Upper lobe of left lung (tissue), 6 donors: ENCODE measurements at regions not wholly inside any gene's neighbourhood (a gene's known extent, or its start where the extent isn't known, plus 50 kb on each side); places are given as distances from the start of the nearest gene placed in this dataset.
"Not testable (repeated sequence)": the region's sequence is repeated elsewhere in the genome, so short reads cannot be mapped to it uniquely, and the experiment has no call there.

Experiments
- ATAC-seq, 2 donors: fragments of 200-7000 bp; cut with Tn5 transposase; one replicate each; pipeline ENCODE4 v1.9.1; 2022; ENCODE audit warnings: mild to moderate bottlenecking in 2 of 2, moderate library complexity in 2 of 2; ENCODE audit not compliant: low FRiP score in 2 of 2
- DNase-seq, 2 donors: peaks; one replicate each; pipeline ENCODE4 v3.0.0-alpha.2; 2019 to 2020
- H3K27ac ChIP-seq, 4 donors: fragments of 200-600 bp; sonication (generic); one replicate each; pipeline ENCODE4 v1.5.1; 2016 to 2019
- H3K27me3 ChIP-seq, 4 donors: fragments of 200-600 bp; sonication (generic); one replicate each; pipeline ENCODE4 v1.5.1; 2017 to 2019
- H3K36me3 ChIP-seq, 4 donors: fragments of 200-600 bp; sonication (generic); one replicate each; pipeline ENCODE4 v1.5.1; 2016 to 2019
- H3K4me1 ChIP-seq, 4 donors: fragments of 200-600 bp; sonication (generic); one replicate each; pipeline ENCODE4 v1.5.1; 2018 to 2019
- H3K4me3 ChIP-seq, 4 donors: fragments of 200-600 bp; sonication (generic); one replicate each; pipeline ENCODE4 v1.5.1; 2017 to 2019; ENCODE audit warnings: mild to moderate bottlenecking in 2 of 4, moderate library complexity in 1 of 4
- H3K9me3 ChIP-seq, 4 donors: fragments of 200-600 bp; sonication (generic); one replicate each; pipeline ENCODE4 v1.5.1; 2018 to 2019
- CTCF ChIP-seq, 6 experiments: fragments of 450-650 bp in 4 of 6; fragments of 200-600 bp in 2 of 6; sonication (generic) in 2 of 6; IDR thresholded peaks; one replicate each; pipeline ENCODE4 v1.5.1; 2016 to 2019; ENCODE audit warnings: antibody characterized with exemption in 6 of 6
- EP300 ChIP-seq, 4 donors: sonication (generic); formaldehyde crosslinking; IDR thresholded peaks; one replicate each; pipeline ENCODE4 v1.5.1; 2017; ENCODE audit warnings: antibody characterized with exemption in 4 of 4, control low read depth in 2 of 4
- POLR2A ChIP-seq, 4 donors: fragments of 450-650 bp; IDR thresholded peaks; one replicate each; pipeline ENCODE4 v1.5.1; 2016 to 2017; ENCODE audit warnings: antibody characterized with exemption in 4 of 4, mild to moderate bottlenecking in 2 of 4
- POLR2AphosphoS5 ChIP-seq, 2 donors: sonication (generic); formaldehyde crosslinking; IDR thresholded peaks; one replicate each; pipeline ENCODE4 v1.5.1; 2017; ENCODE audit warnings: antibody characterized with exemption in 2 of 2
- whole genome bisulfite sequencing, 2 donors: methylation state at CpG; one replicate each; pipeline ENCODE4 v1.1.5; 2017 to 2018; 5-methylcytosine and 5-hydroxymethylcytosine counted together
- donor health status: DM: no; HTN: no; CAD: no; lungs with moderate emphysema.
- donor health status: DM: no; HTN: yes; CAD: no; lungs with severe emphysema.

- ATAC-seq (peak in 1 of 2 donors; percentile 16), DNase-seq (no peak)
- H3K27me3 ChIP-seq: no peaks in the 10 kb centered on the region
- H3K27ac ChIP-seq: no peak overlapping the region
- no peaks in the 10 kb centered on the region for H3K9me3 ChIP-seq
- peaks cover 0 to 4% (median 0%) of the 10 kb centered on the region in 4 donors for H3K4me1 ChIP-seq
- TF ChIP-seq POLR2AphosphoS5 (IDR thresholded peaks at IDR 0.05) (no peak), EP300 (IDR thresholded peaks at IDR 0.05) (no peak), CTCF (IDR thresholded peaks at IDR 0.05) (no peak), POLR2A (IDR thresholded peaks at IDR 0.05) (no peak)
- no peaks in the 10 kb centered on the region for H3K36me3 ChIP-seq
- 76 to 80% methylated on average over 3 of the region's 3 CpGs for WGBS, 2 donors
- no peak overlapping the region for H3K4me3 ChIP-seq
These were observed 774.9 kb downstream of the RNF144A start for GRCh38 chr2:7691961-7692656.

- Histone ChIP-seq H3K4me3 (no peak overlapping the region), H3K27me3 (no peaks in the 10 kb centered on the region), H3K4me1 (peaks cover 0 to 4% (median 0%) of the 10 kb centered on the region in 4 donors), H3K27ac (no peak overlapping the region), H3K9me3 (no peaks in the 10 kb centered on the region), H3K36me3 (no peaks in the 10 kb centered on the region)
- ATAC-seq: peak; percentile 46 to 93
- DNase-seq: no peak
- WGBS, 2 donors: 94 to 100% methylated on average over 1 of the region's 1 CpG
- TF ChIP-seq POLR2A (IDR thresholded peaks at IDR 0.05) (no peak), EP300 (IDR thresholded peaks at IDR 0.05) (no peak), CTCF (IDR thresholded peaks at IDR 0.05) (no peak), POLR2AphosphoS5 (IDR thresholded peaks at IDR 0.05) (no peak)
These were observed 775.5 kb downstream of the RNF144A start for GRCh38 chr2:7692657-7693161.

- 86 to 88% methylated on average over 9 of the region's 9 CpGs for WGBS, 2 donors
- H3K27ac ChIP-seq: no peak overlapping the region
- no peak for TF ChIP-seq CTCF (IDR thresholded peaks at IDR 0.05)
- TF ChIP-seq POLR2A (IDR thresholded peaks at IDR 0.05): no peak
- TF ChIP-seq EP300 (IDR thresholded peaks at IDR 0.05): no peak
- no peak for TF ChIP-seq POLR2AphosphoS5 (IDR thresholded peaks at IDR 0.05)
- H3K4me3 ChIP-seq: no peak overlapping the region
- no peak for DNase-seq
- peaks cover 0 to 4% (median 0%) of the 10 kb centered on the region in 4 donors for H3K4me1 ChIP-seq
- no peaks in the 10 kb centered on the region for H3K27me3 ChIP-seq
- no peaks in the 10 kb centered on the region for H3K9me3 ChIP-seq
- no peaks in the 10 kb centered on the region for H3K36me3 ChIP-seq
- no peak for ATAC-seq
These were observed 776.2 kb downstream of the RNF144A start for GRCh38 chr2:7693246-7694075.

GRCh38 chr2:7694076-7694985 lies 777.1 kb downstream of the RNF144A start:
- Histone ChIP-seq H3K4me3 (no peak overlapping the region), H3K36me3 (no peaks in the 10 kb centered on the region), H3K27me3 (no peaks in the 10 kb centered on the region), H3K9me3 (no peaks in the 10 kb centered on the region), H3K4me1 (peaks cover 0 to 4% (median 0%) of the 10 kb centered on the region in 4 donors), H3K27ac (no peak overlapping the region)
- DNase-seq (no peak), ATAC-seq (no peak)
- no peak for TF ChIP-seq CTCF (IDR thresholded peaks at IDR 0.05)
- no peak for TF ChIP-seq EP300 (IDR thresholded peaks at IDR 0.05)
- no peak for TF ChIP-seq POLR2AphosphoS5 (IDR thresholded peaks at IDR 0.05)
- TF ChIP-seq POLR2A (IDR thresholded peaks at IDR 0.05): no peak
- WGBS, 2 donors: 78 to 79% methylated on average over 11 to 12 of the region's 12 CpGs

- H3K4me1 ChIP-seq, H3K27ac ChIP-seq, H3K4me3 ChIP-seq, ATAC-seq, DNase-seq, H3K27me3 ChIP-seq, H3K36me3 ChIP-seq, H3K9me3 ChIP-seq: not testable (repeated sequence)
- 82 to 86% methylated on average over 6 of the region's 6 CpGs for WGBS, 2 donors
These were observed 779.3 kb downstream of the RNF144A start for GRCh38 chr2:7696556-7696955.
